ENCODE measurements at regions not wholly inside any gene's neighbourhood (a gene's known extent, or its start where the extent isn't known, plus 50 kb on each side); places are given as distances from the start of the nearest gene placed in this dataset.

GRCh38 chr16:76195648-76196047 is 81.6 kb upstream of the CNTNAP4 start:
- TF ChIP-seq, protein P1, sequence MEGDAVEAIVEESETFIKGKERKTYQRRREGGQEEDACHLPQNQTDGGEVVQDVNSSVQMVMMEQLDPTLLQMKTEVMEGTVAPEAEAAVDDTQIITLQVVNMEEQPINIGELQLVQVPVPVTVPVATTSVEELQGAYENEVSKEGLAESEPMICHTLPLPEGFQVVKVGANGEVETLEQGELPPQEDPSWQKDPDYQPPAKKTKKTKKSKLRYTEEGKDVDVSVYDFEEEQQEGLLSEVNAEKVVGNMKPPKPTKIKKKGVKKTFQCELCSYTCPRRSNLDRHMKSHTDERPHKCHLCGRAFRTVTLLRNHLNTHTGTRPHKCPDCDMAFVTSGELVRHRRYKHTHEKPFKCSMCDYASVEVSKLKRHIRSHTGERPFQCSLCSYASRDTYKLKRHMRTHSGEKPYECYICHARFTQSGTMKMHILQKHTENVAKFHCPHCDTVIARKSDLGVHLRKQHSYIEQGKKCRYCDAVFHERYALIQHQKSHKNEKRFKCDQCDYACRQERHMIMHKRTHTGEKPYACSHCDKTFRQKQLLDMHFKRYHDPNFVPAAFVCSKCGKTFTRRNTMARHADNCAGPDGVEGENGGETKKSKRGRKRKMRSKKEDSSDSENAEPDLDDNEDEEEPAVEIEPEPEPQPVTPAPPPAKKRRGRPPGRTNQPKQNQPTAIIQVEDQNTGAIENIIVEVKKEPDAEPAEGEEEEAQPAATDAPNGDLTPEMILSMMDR (IDR thresholded peaks at IDR 0.05; ENCODE audit: poor library complexity, severe bottlenecking) = no peak
- TF ChIP-seq EP300 (conservative IDR thresholded peaks at IDR 0.05; ENCODE audit: poor library complexity, severe bottlenecking) (no peak), TAF1 (IDR thresholded peaks at IDR 0.05; ENCODE audit: low read depth) (no peak), EZH2 (IDR thresholded peaks at IDR 0.05; ENCODE audit: borderline replicate concordance, insufficient read depth, low read length, poor library complexity, severe bottlenecking) (no peak), MXI1 (conservative IDR thresholded peaks at IDR 0.05; ENCODE audit: poor library complexity, severe bottlenecking) (no peak), POLR2AphosphoS5 (IDR thresholded peaks at IDR 0.05) (no peak), RAD21 (conservative IDR thresholded peaks at IDR 0.05) (no peak), REST (IDR thresholded peaks at IDR 0.05; ENCODE audit: borderline replicate concordance) (no peak), SMC3 (conservative IDR thresholded peaks at IDR 0.05; ENCODE audit: poor library complexity) (no peak)

Data from neural cell (in vitro differentiated cells).